GM20431 (cell line): ENCODE measurements at regions not wholly inside any gene's neighbourhood (a gene's known extent, or its start where the extent isn't known, plus 50 kb on each side); places are given as distances from the start of the nearest gene placed in this dataset.

ENCODE experiments used
- in situ Hi-C: fragments of 300-500 bp; cut with MseI, MboI; formaldehyde crosslinking; loops from one replicate; pipeline ENCODE4 v1.15.0; 2020; ENCODE audit warnings: low sequenced_read_pairs; ENCODE audit not compliant: unreplicated experiment

DNA sequence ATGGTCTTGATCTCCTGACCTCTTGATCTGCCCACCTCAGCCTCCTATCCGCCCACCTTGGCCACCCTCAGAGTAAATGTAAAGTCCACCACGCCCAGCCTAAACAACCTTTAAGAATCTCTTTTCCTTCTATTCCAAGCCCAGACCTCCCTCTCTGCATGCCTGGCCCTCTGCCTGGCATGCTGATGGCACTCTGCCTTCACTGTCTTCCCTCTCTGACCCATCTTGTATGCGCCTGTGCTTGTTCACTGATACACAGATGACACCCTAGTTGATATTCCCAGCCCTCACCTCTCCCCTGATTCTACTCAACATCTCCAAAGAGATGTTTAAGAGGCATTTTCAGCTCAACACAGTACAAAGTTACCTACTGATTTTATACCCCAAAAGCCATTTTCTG is 466.8 kb upstream of the MEX3C start:
- in situ Hi-C loops = loop anchor here (10.0 to 25.0 kb wide), 2 partner anchors 621 to 998 kb away; no protein-coding TSS in a partner anchor

- in situ Hi-C loops = loop anchor here (10.0 to 25.0 kb wide), 2 partner anchors 618 to 996 kb away; no protein-coding TSS in a partner anchor
These were observed 469.3 kb upstream of the MEX3C start for GRCh38 chr18:51666763-51667191.

GRCh38 chr18:51668101-51668500 is 470.6 kb upstream of the MEX3C start:
- in situ Hi-C loops = loop anchor here (10.0 to 25.0 kb wide), 2 partner anchors 617 to 994 kb away; no protein-coding TSS in a partner anchor

GRCh38 chr18:51668607-51669006 is 471.1 kb upstream of the MEX3C start:
- in situ Hi-C loops = loop anchor here (10.0 to 25.0 kb wide), 2 partner anchors 616 to 994 kb away; no protein-coding TSS in a partner anchor

DNA sequence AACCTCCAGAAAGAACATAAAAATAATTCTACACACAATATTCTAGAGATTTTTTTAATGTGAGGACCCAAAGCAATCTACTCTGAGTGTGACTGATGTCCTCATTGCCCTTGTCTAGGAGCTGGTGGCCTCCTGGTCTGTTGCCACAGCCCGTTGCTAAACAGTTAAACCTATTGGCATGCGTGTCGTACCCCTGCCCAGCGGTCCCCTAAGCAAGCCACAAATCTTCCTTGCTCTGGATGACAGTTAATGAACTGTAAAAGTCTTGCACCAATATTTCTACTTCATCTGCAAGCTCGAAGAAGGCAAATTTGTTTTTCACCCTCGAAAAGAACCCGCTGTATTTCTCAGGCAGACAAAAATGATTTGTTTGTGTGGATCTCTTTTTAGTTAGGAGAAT is 489.1 kb upstream of the MEX3C start:
- in situ Hi-C loops = no loop called here

- in situ Hi-C loops = no loop called here
These were observed 490.5 kb upstream of the MEX3C start for GRCh38 chr18:51687845-51688585.

DNA sequence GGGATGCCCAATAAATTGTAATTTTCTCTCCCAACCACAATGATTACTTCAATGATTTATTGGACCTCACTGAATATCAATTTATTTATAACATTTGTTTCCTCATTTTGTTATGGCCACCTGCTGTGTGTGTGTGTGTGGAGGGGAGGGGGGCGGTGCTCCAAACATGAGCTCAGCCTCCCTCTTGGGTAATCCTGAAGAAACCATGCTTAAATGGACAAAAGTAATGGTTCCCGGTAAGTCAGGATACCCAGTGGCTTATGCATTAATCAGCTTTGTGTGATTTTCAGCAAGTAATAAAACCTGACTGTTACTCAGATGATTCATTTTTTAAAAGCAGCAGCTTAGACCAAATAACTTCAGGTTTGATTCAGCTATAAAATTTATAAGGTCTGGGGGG is 495.1 kb upstream of the MEX3C start:
- in situ Hi-C loops = no loop called here

DNA sequence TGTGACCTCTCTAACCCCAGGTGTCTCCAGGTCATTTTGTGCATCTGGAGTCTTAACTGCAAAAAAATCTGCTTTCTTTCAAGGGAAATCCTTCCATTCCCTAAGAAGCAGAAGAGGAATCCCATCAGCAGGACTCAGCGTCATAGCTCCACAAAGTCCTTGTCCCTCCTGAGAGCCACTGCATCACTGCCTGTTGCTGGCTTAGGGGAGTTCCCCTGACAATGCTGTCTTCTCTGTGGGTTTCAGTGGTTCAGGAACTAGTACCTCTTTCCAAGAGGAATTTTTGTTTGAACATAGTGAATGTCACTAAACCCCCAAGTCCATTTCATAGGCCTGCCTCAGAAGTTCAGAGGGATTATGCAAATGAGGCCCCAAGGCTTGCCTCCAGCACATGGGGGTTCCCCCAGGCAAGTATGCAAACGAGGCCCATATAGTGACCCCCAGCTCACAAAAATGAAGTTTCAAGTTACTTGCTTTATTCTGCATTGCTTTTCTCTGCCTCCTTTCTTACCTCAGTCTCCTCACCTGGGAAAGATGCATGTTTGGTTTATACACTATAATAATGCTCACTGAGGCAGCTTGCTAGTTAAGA is 513.9 kb upstream of the MEX3C start:
- in situ Hi-C loops = no loop called here

GRCh38 chr18:51712821-51713220 is 515.3 kb upstream of the MEX3C start:
- in situ Hi-C loops = no loop called here

GRCh38 chr18:51716277-51716676 is 518.8 kb upstream of the MEX3C start:
- in situ Hi-C loops = no loop called here

DNA sequence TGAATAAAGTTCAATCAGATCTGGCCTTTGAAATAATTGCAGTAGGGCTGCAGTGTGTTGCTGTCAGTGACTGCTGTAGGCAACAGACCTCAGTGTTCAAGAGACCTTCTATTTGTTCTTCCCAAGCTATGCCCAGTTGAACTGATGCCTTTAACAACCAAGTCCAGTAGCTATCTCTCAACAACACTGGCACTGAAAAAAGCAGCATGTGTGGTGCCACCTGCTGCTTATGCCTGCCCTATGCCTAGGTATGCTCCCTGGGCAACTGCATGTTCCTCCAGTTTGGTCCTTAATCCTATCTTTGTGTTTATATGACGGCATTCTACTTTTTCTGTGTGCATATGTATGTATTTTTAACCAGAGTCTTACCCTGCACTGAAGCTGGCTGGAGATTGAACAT is 523.9 kb upstream of the MEX3C start:
- in situ Hi-C loops = no loop called here

- in situ Hi-C loops = no loop called here
These were observed 524.5 kb upstream of the MEX3C start for GRCh38 chr18:51721996-51722395.

- in situ Hi-C loops = no loop called here
These were observed 527.6 kb upstream of the MEX3C start for GRCh38 chr18:51724790-51725721.

DNA sequence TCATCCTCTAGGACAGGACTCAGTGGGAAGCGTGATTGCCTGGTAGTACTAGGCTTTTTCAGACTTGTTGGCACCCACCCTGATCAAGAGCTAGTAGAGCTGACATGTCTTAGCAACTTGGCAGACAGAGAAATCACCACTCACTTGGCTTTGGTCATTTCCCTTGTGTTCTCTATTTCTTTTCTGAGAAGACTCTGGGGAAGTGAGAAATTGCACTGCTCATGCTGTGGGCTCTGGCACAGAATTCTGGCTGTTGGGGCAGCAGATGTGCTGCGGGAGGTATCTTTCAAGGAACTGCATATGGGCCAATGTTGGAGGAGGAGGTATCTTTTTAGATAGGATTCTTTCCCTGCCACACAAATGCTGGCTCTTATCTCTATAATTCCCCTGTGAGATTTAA is 529.1 kb upstream of the MEX3C start:
- in situ Hi-C loops = no loop called here

DNA sequence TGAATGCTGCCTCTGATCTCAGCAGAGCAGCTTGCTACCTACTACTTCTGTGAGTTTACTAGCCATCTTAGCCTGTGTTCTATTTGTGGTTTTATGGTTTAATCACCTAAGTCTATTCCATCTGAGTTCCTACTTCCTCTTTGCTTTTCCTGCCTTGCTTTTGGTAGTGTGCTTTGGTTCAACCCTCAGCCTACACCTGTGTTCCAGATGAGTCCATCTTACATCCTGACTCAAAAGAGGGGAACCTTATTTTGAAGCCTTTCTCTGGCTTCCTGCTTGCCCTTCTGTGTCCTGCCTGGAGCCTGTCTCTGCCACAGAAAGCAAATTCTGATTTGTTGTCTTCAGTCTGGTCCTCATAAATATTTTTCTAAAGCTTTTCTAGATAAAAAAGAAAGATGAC is 530.3 kb upstream of the MEX3C start:
- in situ Hi-C loops = no loop called here

DNA sequence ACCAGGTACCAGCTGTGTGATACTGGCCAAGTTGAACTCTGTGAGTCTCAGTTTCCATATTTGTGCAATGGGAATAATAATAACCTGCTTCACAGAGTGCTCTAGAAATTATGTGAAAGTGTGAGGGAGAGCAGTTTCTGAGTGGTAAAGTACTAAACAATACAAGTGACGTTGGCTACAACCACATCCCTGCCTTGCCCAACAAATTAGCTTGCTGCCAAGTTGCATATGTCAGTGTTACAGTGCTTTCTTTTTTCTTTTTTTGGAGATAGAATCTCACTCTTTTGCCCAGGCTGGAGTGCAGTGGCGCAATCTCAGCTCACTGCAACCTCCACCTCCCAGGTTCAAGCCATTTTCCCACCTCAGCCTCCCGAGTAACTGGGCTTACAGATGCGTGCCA is 533.6 kb upstream of the MEX3C start:
- in situ Hi-C loops = no loop called here

GRCh38 chr18:51734576-51734975 is 537.1 kb upstream of the MEX3C start:
- in situ Hi-C loops = no loop called here

DNA sequence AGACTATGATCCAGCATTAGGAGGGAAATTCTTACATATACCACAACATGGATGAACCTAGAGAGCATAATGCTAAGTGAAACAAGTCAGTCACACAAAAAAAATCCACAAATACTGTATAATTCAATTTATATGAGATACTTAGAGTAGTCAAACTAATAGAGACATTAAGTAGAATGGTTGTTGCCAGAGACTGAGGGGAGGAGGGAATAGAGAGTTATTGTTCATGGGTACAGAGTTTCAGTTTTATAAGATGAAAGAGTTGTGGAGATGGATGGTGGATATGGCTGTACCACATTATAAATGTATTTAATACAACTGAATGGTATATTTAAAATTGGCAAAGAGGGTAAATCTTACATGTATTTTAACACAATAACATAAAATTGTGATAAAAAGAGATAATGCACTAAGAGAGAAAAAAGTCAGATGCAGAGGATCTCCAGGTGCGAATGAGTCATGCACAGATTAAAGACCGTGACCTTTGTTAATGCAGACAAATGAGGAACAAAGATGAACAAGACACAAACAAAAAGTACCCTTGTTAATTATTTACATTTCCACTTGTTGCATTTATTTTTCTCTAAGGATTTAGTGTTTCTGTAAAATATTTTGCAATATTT is 541.7 kb upstream of the MEX3C start:
- in situ Hi-C loops = no loop called here

DNA sequence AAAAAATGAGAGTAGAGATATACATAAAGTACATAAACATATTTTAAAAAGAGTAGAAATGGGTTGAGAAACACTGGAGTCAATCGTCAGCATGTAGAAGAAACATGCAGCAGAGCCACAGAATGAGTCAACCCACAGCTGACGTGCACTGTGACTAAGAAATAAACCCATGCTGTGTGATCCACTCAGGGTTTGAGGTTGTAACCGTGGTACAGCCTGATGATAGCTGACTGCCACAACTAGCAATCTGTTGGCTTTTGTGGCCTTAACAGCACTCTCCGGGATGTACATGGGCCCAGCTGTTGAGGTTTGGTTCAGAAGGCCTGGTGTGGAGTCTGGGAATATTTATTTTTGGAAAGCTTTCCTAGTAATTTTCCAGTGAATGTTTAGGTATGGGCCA is 554.4 kb upstream of the MEX3C start:
- in situ Hi-C loops = no loop called here

DNA sequence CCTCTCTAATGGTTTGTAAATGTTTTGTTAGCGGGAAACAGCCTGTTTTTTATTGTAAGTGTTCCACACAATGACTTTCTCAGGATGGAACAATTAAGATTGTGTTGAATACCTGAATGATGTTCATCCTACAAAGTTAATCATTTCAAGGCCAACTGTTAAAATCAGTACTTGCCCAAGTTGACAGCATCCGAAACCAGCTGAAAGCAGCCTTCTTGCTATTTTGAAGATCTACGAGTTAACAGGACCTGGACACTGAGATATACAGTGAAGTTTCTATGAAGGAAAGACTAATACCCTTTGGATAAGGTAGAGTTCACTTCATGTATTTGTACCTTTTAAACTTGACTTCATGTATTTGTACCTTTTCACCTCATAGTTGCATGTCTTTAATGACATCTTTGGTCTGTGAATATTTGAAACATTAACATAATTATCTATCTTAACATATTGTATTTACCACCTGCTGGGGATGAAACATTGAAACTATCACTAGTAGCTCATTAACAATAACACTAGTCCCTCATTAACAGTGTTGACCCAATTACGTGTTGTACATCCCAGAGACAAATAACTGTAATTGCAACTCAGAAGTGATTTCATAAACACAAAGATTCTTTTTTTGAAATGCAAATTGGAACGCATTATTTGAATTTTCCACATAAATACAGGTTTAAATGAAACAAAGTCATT is 556.0 kb upstream of the MEX3C start:
- in situ Hi-C loops = no loop called here
